Fibroblast of mammary gland (primary cell): ENCODE measurements at regions not wholly inside any gene's neighbourhood (a gene's known extent, or its start where the extent isn't known, plus 50 kb on each side); places are given as distances from the start of the nearest gene placed in this dataset.
"Not testable (repeated sequence)": the region's sequence is repeated elsewhere in the genome, so short reads cannot be mapped to it uniquely, and the experiment has no call there.

ENCODE experiments used
- DNase-seq: peaks from one replicate; pipeline ENCODE4 v3.0.0-alpha.2; 2010; ENCODE audit warnings: low read depth
- H3K4me3 ChIP-seq: 2 replicates; pipeline ENCODE4 v1.5.1; 2011; ENCODE audit warnings: low read depth, mild to moderate bottlenecking, low read length, moderate library complexity; ENCODE audit not compliant: control insufficient read depth
- TF ChIP-seq, protein P1 (sequence below): conservative IDR thresholded peaks from 2 replicates; pipeline ENCODE4 v1.5.1; 2011; ENCODE audit warnings: low read depth, low read length, inconsistent platforms; ENCODE audit not compliant: control insufficient read depth, insufficient read depth

DNA sequence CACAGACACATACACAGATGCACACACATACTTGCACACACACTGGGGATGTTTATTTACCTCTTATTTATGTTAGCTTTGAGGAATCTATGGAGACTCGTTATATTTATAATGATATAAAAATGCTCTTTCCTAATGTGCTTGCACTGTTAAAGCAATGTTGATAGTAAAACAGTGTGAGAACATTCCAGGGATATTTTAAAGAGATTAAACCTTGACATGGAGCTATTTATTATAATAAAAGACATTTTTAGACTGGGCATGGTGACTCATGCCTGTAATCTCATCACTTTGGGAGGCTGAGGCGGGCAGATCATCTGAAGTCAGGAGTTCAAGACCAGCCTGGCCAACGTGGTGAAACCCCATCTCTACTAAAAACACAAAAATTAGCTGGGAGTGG is 557.3 kb upstream of the ZNF804A start:
- TF ChIP-seq, protein P1, sequence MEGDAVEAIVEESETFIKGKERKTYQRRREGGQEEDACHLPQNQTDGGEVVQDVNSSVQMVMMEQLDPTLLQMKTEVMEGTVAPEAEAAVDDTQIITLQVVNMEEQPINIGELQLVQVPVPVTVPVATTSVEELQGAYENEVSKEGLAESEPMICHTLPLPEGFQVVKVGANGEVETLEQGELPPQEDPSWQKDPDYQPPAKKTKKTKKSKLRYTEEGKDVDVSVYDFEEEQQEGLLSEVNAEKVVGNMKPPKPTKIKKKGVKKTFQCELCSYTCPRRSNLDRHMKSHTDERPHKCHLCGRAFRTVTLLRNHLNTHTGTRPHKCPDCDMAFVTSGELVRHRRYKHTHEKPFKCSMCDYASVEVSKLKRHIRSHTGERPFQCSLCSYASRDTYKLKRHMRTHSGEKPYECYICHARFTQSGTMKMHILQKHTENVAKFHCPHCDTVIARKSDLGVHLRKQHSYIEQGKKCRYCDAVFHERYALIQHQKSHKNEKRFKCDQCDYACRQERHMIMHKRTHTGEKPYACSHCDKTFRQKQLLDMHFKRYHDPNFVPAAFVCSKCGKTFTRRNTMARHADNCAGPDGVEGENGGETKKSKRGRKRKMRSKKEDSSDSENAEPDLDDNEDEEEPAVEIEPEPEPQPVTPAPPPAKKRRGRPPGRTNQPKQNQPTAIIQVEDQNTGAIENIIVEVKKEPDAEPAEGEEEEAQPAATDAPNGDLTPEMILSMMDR, result no peak
- no peak for DNase-seq

GRCh38 chr2:184041777-184042176 is 556.6 kb upstream of the ZNF804A start:
- H3K4me3 ChIP-seq, result no peak overlapping the region
- TF ChIP-seq, protein P1, result no peak
- DNase-seq, result no peak

More for the DNA sequence above, 557.3 kb upstream of the ZNF804A start:
- no peak overlapping the region for H3K4me3 ChIP-seq

- TF ChIP-seq, protein P1, result no peak
Observed at GRCh38 chr2:184047536-184047935, 550.8 kb upstream of the ZNF804A start.

GRCh38 chr2:184049566-184049965 is 548.8 kb upstream of the ZNF804A start:
- DNase-seq, result no peak
- no peak overlapping the region for H3K4me3 ChIP-seq
- TF ChIP-seq, protein P1, result no peak

More at GRCh38 chr2:184047536-184047935, 550.8 kb upstream of the ZNF804A start:
- no peak overlapping the region for H3K4me3 ChIP-seq
- no peak for DNase-seq

- no peak for DNase-seq
- no peak overlapping the region for H3K4me3 ChIP-seq
- TF ChIP-seq, protein P1, result no peak
Observed at GRCh38 chr2:184053326-184053725, 545.0 kb upstream of the ZNF804A start.

DNA sequence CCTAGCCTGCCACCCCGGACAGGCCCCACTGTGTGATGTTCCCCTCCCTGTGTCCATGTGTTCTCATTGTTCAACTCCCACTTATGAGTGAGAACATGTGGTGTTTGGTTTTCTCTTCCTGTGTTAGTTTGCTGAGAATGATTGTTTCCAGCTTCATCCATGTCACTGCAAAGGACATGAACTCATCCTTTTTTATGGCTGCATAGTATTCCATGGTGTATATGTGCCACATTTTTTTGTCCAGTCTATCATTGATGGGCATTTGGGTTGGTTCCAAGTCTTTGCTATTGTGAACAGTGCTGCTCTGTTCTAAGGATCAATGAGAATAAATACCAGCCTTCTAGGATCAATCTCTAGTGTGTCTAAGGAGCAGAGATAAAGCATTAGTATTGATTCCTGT is 543.9 kb upstream of the ZNF804A start:
- not testable (repeated sequence) for DNase-seq, H3K4me3 ChIP-seq

DNA sequence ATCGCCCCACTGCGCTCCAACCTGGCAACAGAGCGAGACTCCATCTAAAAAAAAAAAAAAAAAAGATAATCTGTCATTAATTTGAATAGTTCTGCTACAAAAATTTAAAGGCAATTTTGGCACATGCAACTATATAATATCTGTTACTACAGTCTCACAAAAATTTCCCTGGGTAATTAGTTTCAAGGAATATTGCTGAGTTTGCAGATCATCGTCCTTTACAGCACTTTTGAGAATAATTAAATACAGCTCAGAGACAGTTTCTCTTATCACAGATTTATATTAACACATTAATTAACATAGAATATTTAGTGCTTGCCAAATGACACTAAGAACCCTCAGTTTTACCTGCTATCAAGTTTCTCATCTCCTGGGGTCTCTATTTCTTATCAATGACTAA is 540.4 kb upstream of the ZNF804A start:
- no peak overlapping the region for H3K4me3 ChIP-seq
- DNase-seq, result no peak
- TF ChIP-seq, protein P1, result no peak

- H3K4me3 ChIP-seq, DNase-seq: not testable (repeated sequence)
Observed at GRCh38 chr2:184060268-184060667, 538.1 kb upstream of the ZNF804A start.
